Stimulated activated naive B cell treated with anti-CD40 and anti-IgM and Interleukin-4, amounts not matched to agents 10 μg/mL and 1 μg/mL and 100 μg/mL, for 72 hours (primary cell): ENCODE measurements at regions not wholly inside any gene's neighbourhood (a gene's known extent, or its start where the extent isn't known, plus 50 kb on each side); places are given as distances from the start of the nearest gene placed in this dataset.

Experiments used
- ATAC-seq, 2 donors: fragments of 150-1000 bp; cut with Tn5 transposase; replicated peaks; 2 replicates each; pipeline ENCODE4 v1.10.0; 2021; ENCODE audit warnings: moderate library complexity in 1 of 2
- DNase-seq: peaks from one replicate; pipeline ENCODE4 v3.0.0; 2021
- H3K27ac Mint-ChIP-seq: one replicate; pipeline ENCODE4 v1.8.0; 2022; ENCODE audit warnings: mild to moderate bottlenecking, mixed read lengths
- H3K27me3 Mint-ChIP-seq, 2 donors: one replicate each; pipeline ENCODE4 v1.8.0; 2022; ENCODE audit warnings: mixed read lengths in 2 of 2
- H3K36me3 Mint-ChIP-seq, 2 donors: one replicate each; pipeline ENCODE4 v1.8.0; 2022; ENCODE audit warnings: mixed read lengths in 2 of 2, mild to moderate bottlenecking in 1 of 2
- H3K4me1 Mint-ChIP-seq, 2 donors: one replicate each; pipeline ENCODE4 v1.8.0; 2022; ENCODE audit warnings: mixed read lengths in 2 of 2, mild to moderate bottlenecking in 1 of 2
- H3K4me3 Mint-ChIP-seq, 2 donors: one replicate each; pipeline ENCODE4 v1.8.0; 2022; ENCODE audit warnings: mild to moderate bottlenecking in 2 of 2, mixed read lengths in 2 of 2, moderate library complexity in 1 of 2
- H3K9me3 Mint-ChIP-seq, 2 donors: one replicate each; pipeline ENCODE4 v1.8.0; 2022; ENCODE audit warnings: mixed read lengths in 2 of 2, mild to moderate bottlenecking in 1 of 2

- H3K27me3 Mint-ChIP-seq: peaks cover 21 to 29% of the 10 kb centered on the region in 2 donors
These were observed 118.8 kb upstream of the GSE1 start for GRCh38 chr16:85494315-85494714.

GRCh38 chr16:85495259-85495658, 117.9 kb upstream of the GSE1 start:
- Mint-ChIP-seq H3K4me3 (no peak overlapping the region), H3K27ac (no peak overlapping the region), H3K9me3 (no peaks in the 10 kb centered on the region), H3K27me3 (peaks cover 16 to 23% of the 10 kb centered on the region in 2 donors), H3K36me3 (no peaks in the 10 kb centered on the region), H3K4me1 (peaks cover 20 to 28% of the 10 kb centered on the region in 2 donors)
- DNase-seq (no peak), ATAC-seq (no peak)

More at GRCh38 chr16:85494315-85494714, 118.8 kb upstream of the GSE1 start:
- Mint-ChIP-seq H3K36me3 (no peaks in the 10 kb centered on the region), H3K27ac (no peak overlapping the region), H3K4me1 (peaks cover 20 to 28% of the 10 kb centered on the region in 2 donors), H3K4me3 (no peak overlapping the region), H3K9me3 (no peaks in the 10 kb centered on the region)
- ATAC-seq (no peak), DNase-seq (no peak)

- DNase-seq (no peak), ATAC-seq (no peak)
These were observed 117.1 kb upstream of the GSE1 start for GRCh38 chr16:85495823-85496538.

GRCh38 chr16:85497622-85498314, 115.4 kb upstream of the GSE1 start:
- no peaks in the 10 kb centered on the region for H3K36me3 Mint-ChIP-seq
- ATAC-seq (no peak), DNase-seq (no peak)
- H3K27ac Mint-ChIP-seq: no peak overlapping the region
- H3K4me1 Mint-ChIP-seq: peaks cover 14 to 15% of the 10 kb centered on the region in 2 donors
- no peaks in the 10 kb centered on the region for H3K9me3 Mint-ChIP-seq
- no peak overlapping the region for H3K4me3 Mint-ChIP-seq
- peaks cover 10 to 12% of the 10 kb centered on the region in 2 donors for H3K27me3 Mint-ChIP-seq

More at GRCh38 chr16:85495823-85496538, 117.1 kb upstream of the GSE1 start:
- Mint-ChIP-seq H3K4me3 (no peak overlapping the region), H3K4me1 (peaks cover 23 to 26% of the 10 kb centered on the region in 2 donors), H3K27ac (no peak overlapping the region), H3K9me3 (no peaks in the 10 kb centered on the region), H3K27me3 (peaks cover 15 to 22% of the 10 kb centered on the region in 2 donors), H3K36me3 (no peaks in the 10 kb centered on the region)

GRCh38 chr16:85498607-85499006, 114.5 kb upstream of the GSE1 start:
- peak; percentile 66 for DNase-seq
- H3K9me3 Mint-ChIP-seq: no peaks in the 10 kb centered on the region
- peaks cover 8 to 11% of the 10 kb centered on the region in 2 donors for H3K27me3 Mint-ChIP-seq
- H3K36me3 Mint-ChIP-seq: no peaks in the 10 kb centered on the region
- H3K4me3 Mint-ChIP-seq: no peak overlapping the region
- H3K27ac Mint-ChIP-seq: peak overlapping the region; percentile 38
- peaks cover 13% of the 10 kb centered on the region in 2 donors for H3K4me1 Mint-ChIP-seq
- peak; percentile 97 for ATAC-seq

GRCh38 chr16:85500220-85500619, 112.9 kb upstream of the GSE1 start:
- Mint-ChIP-seq H3K9me3 (no peaks in the 10 kb centered on the region), H3K4me1 (peaks cover 13% of the 10 kb centered on the region in 2 donors), H3K27ac (no peak overlapping the region), H3K36me3 (no peaks in the 10 kb centered on the region), H3K4me3 (no peak overlapping the region), H3K27me3 (peaks cover 8 to 11% of the 10 kb centered on the region in 2 donors)
- ATAC-seq (no peak), DNase-seq (no peak)

- Mint-ChIP-seq H3K27me3 (peaks cover 8 to 11% of the 10 kb centered on the region in 2 donors), H3K9me3 (no peaks in the 10 kb centered on the region), H3K4me3 (no peak overlapping the region), H3K36me3 (no peaks in the 10 kb centered on the region), H3K27ac (peak overlapping the region; percentile 51), H3K4me1 (peaks cover 13% of the 10 kb centered on the region in 2 donors)
- ATAC-seq (no peak), DNase-seq (no peak)
These were observed 111.2 kb upstream of the GSE1 start for GRCh38 chr16:85501900-85502299.

GRCh38 chr16:85502357-85502756, 110.8 kb upstream of the GSE1 start:
- DNase-seq (no peak), ATAC-seq (no peak)
- no peak overlapping the region for H3K27ac Mint-ChIP-seq
- no peak overlapping the region for H3K4me3 Mint-ChIP-seq
- H3K9me3 Mint-ChIP-seq: no peaks in the 10 kb centered on the region
- H3K36me3 Mint-ChIP-seq: no peaks in the 10 kb centered on the region
- H3K27me3 Mint-ChIP-seq: peaks cover 8 to 11% of the 10 kb centered on the region in 2 donors
- H3K4me1 Mint-ChIP-seq: peaks cover 13% of the 10 kb centered on the region in 2 donors

GRCh38 chr16:85503679-85504231, 109.4 kb upstream of the GSE1 start:
- Mint-ChIP-seq H3K27ac (no peak overlapping the region), H3K4me1 (peaks cover 5% of the 10 kb centered on the region in 2 donors), H3K4me3 (no peak overlapping the region), H3K27me3 (peaks cover 5 to 12% of the 10 kb centered on the region in 2 donors), H3K36me3 (no peaks in the 10 kb centered on the region), H3K9me3 (no peaks in the 10 kb centered on the region)
- ATAC-seq (no peak), DNase-seq (no peak)

GRCh38 chr16:85504242-85504641, 108.9 kb upstream of the GSE1 start:
- ATAC-seq: no peak
- peaks cover 9 to 17% of the 10 kb centered on the region in 2 donors for H3K27me3 Mint-ChIP-seq
- H3K9me3 Mint-ChIP-seq: no peaks in the 10 kb centered on the region
- H3K27ac Mint-ChIP-seq: no peak overlapping the region
- H3K4me3 Mint-ChIP-seq: no peak overlapping the region
- H3K4me1 Mint-ChIP-seq: peaks cover under 1 to 2% of the 10 kb centered on the region in 2 donors
- no peaks in the 10 kb centered on the region for H3K36me3 Mint-ChIP-seq
- no peak for DNase-seq

GRCh38 chr16:85505794-85506634, 107.1 kb upstream of the GSE1 start:
- no peak for ATAC-seq
- H3K4me3 Mint-ChIP-seq: no peak overlapping the region
- no peaks in the 10 kb centered on the region for H3K9me3 Mint-ChIP-seq
- no peaks in the 10 kb centered on the region for H3K36me3 Mint-ChIP-seq
- H3K4me1 Mint-ChIP-seq: no peaks in the 10 kb centered on the region
- DNase-seq: no peak
- no peak overlapping the region for H3K27ac Mint-ChIP-seq
- peaks cover 9 to 21% of the 10 kb centered on the region in 2 donors for H3K27me3 Mint-ChIP-seq

- H3K36me3 Mint-ChIP-seq: no peaks in the 10 kb centered on the region
- H3K27me3 Mint-ChIP-seq: peaks cover 12 to 21% of the 10 kb centered on the region in 2 donors
- no peak for ATAC-seq
- H3K27ac Mint-ChIP-seq: no peak overlapping the region
- no peaks in the 10 kb centered on the region for H3K9me3 Mint-ChIP-seq
- H3K4me3 Mint-ChIP-seq: no peak overlapping the region
- no peak for DNase-seq
- H3K4me1 Mint-ChIP-seq: no peaks in the 10 kb centered on the region
These were observed 106.5 kb upstream of the GSE1 start for GRCh38 chr16:85506635-85506911.

- Mint-ChIP-seq H3K4me3 (no peak overlapping the region), H3K9me3 (no peaks in the 10 kb centered on the region), H3K27ac (no peak overlapping the region), H3K36me3 (no peaks in the 10 kb centered on the region), H3K4me1 (no peaks in the 10 kb centered on the region), H3K27me3 (peaks cover 12 to 21% of the 10 kb centered on the region in 2 donors)
- DNase-seq: no peak
- ATAC-seq: no peak
These were observed 105.8 kb upstream of the GSE1 start for GRCh38 chr16:85507342-85507741.

- no peak overlapping the region for H3K4me3 Mint-ChIP-seq
- DNase-seq (no peak), ATAC-seq (no peak)
- no peaks in the 10 kb centered on the region for H3K9me3 Mint-ChIP-seq
- H3K4me1 Mint-ChIP-seq: no peaks in the 10 kb centered on the region
- no peaks in the 10 kb centered on the region for H3K36me3 Mint-ChIP-seq
- peaks cover 12 to 18% of the 10 kb centered on the region in 2 donors for H3K27me3 Mint-ChIP-seq
- no peak overlapping the region for H3K27ac Mint-ChIP-seq
These were observed 104.7 kb upstream of the GSE1 start for GRCh38 chr16:85508388-85508787.
